ENCODE measurements at regions not wholly inside any gene's neighbourhood (a gene's known extent, or its start where the extent isn't known, plus 50 kb on each side); places are given as distances from the start of the nearest gene placed in this dataset.
"Not testable (repeated sequence)": the region's sequence is repeated elsewhere in the genome, so short reads cannot be mapped to it uniquely, and the experiment has no call there.

DNA sequence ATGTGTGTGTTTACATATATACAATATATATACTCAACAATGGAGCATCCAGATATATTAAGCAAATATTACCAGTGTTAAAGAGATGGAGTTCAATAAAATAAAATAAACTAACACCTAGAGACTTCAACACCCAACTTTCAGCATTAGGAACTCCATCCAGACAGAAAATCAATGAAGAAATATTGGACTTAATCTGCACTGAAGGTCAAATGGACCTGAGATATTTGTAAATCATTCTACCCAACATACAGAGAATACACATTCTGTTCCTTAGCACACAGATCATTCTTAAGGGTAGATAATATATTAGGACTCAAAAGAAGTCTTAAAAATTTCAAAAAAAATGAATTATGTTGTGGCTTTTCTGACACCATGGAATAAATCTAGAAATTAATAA is 832.3 kb upstream of the ADGRB3 start:
- Histone ChIP-seq H3K4me1 (ENCODE audit: low read length) (no peaks in the 10 kb centered on the region), H4K20me1 (ENCODE audit: insufficient read depth, low read length) (no peaks in the 10 kb centered on the region), H3F3A (ENCODE audit: insufficient read depth, low read length) (no peaks in the 10 kb centered on the region), H3K4me2 (ENCODE audit: low read depth, low read length) (no peak overlapping the region), H3K27ac (ENCODE audit: low read length) (no peak overlapping the region), H3K27me3 (replicated peaks; ENCODE audit: insufficient read depth, low read length) (no peaks in the 10 kb centered on the region), H3K36me3 (replicated peaks; ENCODE audit: insufficient read depth, low read length) (no peaks in the 10 kb centered on the region), H3K9me3 (replicated peaks; ENCODE audit: insufficient read depth, low read length) (no peaks in the 10 kb centered on the region), H2AFZ (ENCODE audit: low read length) (no peak overlapping the region), H3K79me2 (ENCODE audit: low read length) (no peaks in the 10 kb centered on the region), H3K9ac (ENCODE audit: low read length) (no peak overlapping the region), H3K4me3 (ENCODE audit: low read length) (no peak overlapping the region), H3K9me2 (replicated peaks; ENCODE audit: insufficient read depth, low read length) (no peaks in the 10 kb centered on the region)
- no peak for DNase-seq
- TF ChIP-seq, protein P1, sequence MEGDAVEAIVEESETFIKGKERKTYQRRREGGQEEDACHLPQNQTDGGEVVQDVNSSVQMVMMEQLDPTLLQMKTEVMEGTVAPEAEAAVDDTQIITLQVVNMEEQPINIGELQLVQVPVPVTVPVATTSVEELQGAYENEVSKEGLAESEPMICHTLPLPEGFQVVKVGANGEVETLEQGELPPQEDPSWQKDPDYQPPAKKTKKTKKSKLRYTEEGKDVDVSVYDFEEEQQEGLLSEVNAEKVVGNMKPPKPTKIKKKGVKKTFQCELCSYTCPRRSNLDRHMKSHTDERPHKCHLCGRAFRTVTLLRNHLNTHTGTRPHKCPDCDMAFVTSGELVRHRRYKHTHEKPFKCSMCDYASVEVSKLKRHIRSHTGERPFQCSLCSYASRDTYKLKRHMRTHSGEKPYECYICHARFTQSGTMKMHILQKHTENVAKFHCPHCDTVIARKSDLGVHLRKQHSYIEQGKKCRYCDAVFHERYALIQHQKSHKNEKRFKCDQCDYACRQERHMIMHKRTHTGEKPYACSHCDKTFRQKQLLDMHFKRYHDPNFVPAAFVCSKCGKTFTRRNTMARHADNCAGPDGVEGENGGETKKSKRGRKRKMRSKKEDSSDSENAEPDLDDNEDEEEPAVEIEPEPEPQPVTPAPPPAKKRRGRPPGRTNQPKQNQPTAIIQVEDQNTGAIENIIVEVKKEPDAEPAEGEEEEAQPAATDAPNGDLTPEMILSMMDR (IDR thresholded peaks at IDR 0.05; ENCODE audit: low read length) = no peak
- no peak for TF ChIP-seq EZH2 (optimal IDR thresholded peaks at IDR 0.05; ENCODE audit: low read depth, low read length)
- TF ChIP-seq EZH2phosphoT487 (IDR thresholded peaks at IDR 0.05; ENCODE audit: low read length) = no peak

DNA sequence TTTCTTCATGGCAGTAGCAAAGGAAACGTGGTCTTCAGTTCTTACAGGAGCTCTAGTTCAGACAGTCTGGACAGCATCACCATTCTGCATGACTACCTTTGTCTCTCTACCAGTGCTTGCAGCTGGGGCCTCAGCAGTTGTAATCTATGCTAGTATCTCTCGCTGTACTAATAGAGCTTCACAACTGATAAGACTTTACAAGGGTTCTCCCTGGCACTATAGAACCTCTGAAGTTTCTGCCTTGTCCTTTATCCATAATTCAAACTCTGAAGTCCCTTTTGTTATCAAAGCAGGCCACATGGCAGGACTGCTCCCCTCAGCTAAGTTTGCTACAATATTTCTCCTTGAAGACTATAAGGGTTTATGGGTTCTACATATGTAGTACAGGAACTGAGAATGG is 842.1 kb upstream of the ADGRB3 start:
- no peaks in the 10 kb centered on the region for H3K9me2 ChIP-seq (replicated peaks; ENCODE audit: insufficient read depth, low read length)
- H3F3A ChIP-seq (ENCODE audit: insufficient read depth, low read length) = no peaks in the 10 kb centered on the region
- DNase-seq = no peak
- H2AFZ ChIP-seq (ENCODE audit: low read length) = no peak overlapping the region
- no peaks in the 10 kb centered on the region for H3K36me3 ChIP-seq (replicated peaks; ENCODE audit: insufficient read depth, low read length)
- no peaks in the 10 kb centered on the region for H3K79me2 ChIP-seq (ENCODE audit: low read length)
- H3K9ac ChIP-seq (ENCODE audit: low read length) = no peak overlapping the region
- H3K27ac ChIP-seq (ENCODE audit: low read length) = no peak overlapping the region
- TF ChIP-seq, protein P1 (IDR thresholded peaks at IDR 0.05; ENCODE audit: low read length) = no peak
- no peak for TF ChIP-seq EZH2phosphoT487 (IDR thresholded peaks at IDR 0.05; ENCODE audit: low read length)
- TF ChIP-seq EZH2 (optimal IDR thresholded peaks at IDR 0.05; ENCODE audit: low read depth, low read length) = no peak
- no peaks in the 10 kb centered on the region for H3K4me1 ChIP-seq (ENCODE audit: low read length)
- no peak overlapping the region for H3K4me3 ChIP-seq (ENCODE audit: low read length)
- H3K9me3 ChIP-seq (replicated peaks; ENCODE audit: insufficient read depth, low read length) = no peaks in the 10 kb centered on the region
- H3K27me3 ChIP-seq (replicated peaks; ENCODE audit: insufficient read depth, low read length) = no peaks in the 10 kb centered on the region
- no peaks in the 10 kb centered on the region for H4K20me1 ChIP-seq (ENCODE audit: insufficient read depth, low read length)
- no peak overlapping the region for H3K4me2 ChIP-seq (ENCODE audit: low read depth, low read length)

DNA sequence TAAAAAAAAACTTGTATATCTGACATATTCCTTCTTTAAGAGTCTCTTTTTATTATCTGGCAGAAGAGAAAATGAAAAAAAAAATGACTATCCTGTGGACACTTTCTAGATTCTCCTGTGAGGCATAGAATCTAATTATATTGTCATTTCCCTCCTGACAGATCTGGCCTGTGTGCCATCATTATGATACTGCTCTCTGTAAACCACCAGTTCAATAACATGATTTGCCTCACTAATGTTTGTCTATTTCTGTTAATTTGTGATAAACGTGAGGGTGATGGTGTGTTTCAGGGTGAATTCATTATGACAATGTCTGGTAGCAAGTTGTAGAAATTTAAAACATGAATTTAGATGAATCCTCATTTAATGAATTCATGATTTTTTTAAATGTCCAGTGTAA is 844.5 kb upstream of the ADGRB3 start:
- Histone ChIP-seq H4K20me1 (ENCODE audit: insufficient read depth, low read length) (no peaks in the 10 kb centered on the region), H3K79me2 (ENCODE audit: low read length) (no peaks in the 10 kb centered on the region), H3K27ac (ENCODE audit: low read length) (no peak overlapping the region), H3K4me3 (ENCODE audit: low read length) (no peak overlapping the region), H3K4me1 (ENCODE audit: low read length) (no peaks in the 10 kb centered on the region), H3K9ac (ENCODE audit: low read length) (no peak overlapping the region), H3K9me2 (replicated peaks; ENCODE audit: insufficient read depth, low read length) (no peaks in the 10 kb centered on the region), H3K27me3 (replicated peaks; ENCODE audit: insufficient read depth, low read length) (no peaks in the 10 kb centered on the region), H3F3A (ENCODE audit: insufficient read depth, low read length) (no peaks in the 10 kb centered on the region), H3K36me3 (replicated peaks; ENCODE audit: insufficient read depth, low read length) (no peaks in the 10 kb centered on the region), H2AFZ (ENCODE audit: low read length) (no peak overlapping the region), H3K9me3 (replicated peaks; ENCODE audit: insufficient read depth, low read length) (no peaks in the 10 kb centered on the region), H3K4me2 (ENCODE audit: low read depth, low read length) (no peak overlapping the region)
- no peak for DNase-seq
- TF ChIP-seq, protein P1 (IDR thresholded peaks at IDR 0.05; ENCODE audit: low read length) = no peak
- no peak for TF ChIP-seq EZH2phosphoT487 (IDR thresholded peaks at IDR 0.05; ENCODE audit: low read length)
- no peak for TF ChIP-seq EZH2 (optimal IDR thresholded peaks at IDR 0.05; ENCODE audit: low read depth, low read length)

DNA sequence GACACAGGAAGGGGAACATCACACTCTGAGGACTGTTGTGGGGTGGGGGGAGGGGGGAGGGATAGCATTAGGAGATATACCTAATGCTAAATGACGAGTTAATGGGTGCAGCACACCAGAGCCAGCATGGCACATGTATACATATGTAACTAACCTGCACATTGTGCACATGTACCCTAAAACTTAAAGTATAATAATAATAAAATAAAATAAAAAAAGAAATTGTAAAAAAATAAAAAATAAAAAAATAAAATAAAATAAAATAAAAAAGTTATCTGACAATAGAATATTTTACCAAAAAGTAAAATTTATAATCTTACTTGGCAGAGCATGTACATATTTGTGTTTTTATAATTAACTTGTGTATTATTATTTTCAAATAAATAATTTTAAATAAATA is 848.0 kb upstream of the ADGRB3 start:
- not testable (repeated sequence) for H3K9ac ChIP-seq (ENCODE audit: low read length); H3K79me2 ChIP-seq (ENCODE audit: low read length); H3K9me3 ChIP-seq (replicated peaks; ENCODE audit: insufficient read depth, low read length); H3F3A ChIP-seq (ENCODE audit: insufficient read depth, low read length); H3K4me1 ChIP-seq (ENCODE audit: low read length); DNase-seq; H2AFZ ChIP-seq (ENCODE audit: low read length); H3K27me3 ChIP-seq (replicated peaks; ENCODE audit: insufficient read depth, low read length); H3K9me2 ChIP-seq (replicated peaks; ENCODE audit: insufficient read depth, low read length); H3K4me3 ChIP-seq (ENCODE audit: low read length); H3K27ac ChIP-seq (ENCODE audit: low read length); H3K4me2 ChIP-seq (ENCODE audit: low read depth, low read length); H3K36me3 ChIP-seq (replicated peaks; ENCODE audit: insufficient read depth, low read length); H4K20me1 ChIP-seq (ENCODE audit: insufficient read depth, low read length)
